ENCODE measurements at regions not wholly inside any gene's neighbourhood (a gene's known extent, or its start where the extent isn't known, plus 50 kb on each side); places are given as distances from the start of the nearest gene placed in this dataset.

DNA sequence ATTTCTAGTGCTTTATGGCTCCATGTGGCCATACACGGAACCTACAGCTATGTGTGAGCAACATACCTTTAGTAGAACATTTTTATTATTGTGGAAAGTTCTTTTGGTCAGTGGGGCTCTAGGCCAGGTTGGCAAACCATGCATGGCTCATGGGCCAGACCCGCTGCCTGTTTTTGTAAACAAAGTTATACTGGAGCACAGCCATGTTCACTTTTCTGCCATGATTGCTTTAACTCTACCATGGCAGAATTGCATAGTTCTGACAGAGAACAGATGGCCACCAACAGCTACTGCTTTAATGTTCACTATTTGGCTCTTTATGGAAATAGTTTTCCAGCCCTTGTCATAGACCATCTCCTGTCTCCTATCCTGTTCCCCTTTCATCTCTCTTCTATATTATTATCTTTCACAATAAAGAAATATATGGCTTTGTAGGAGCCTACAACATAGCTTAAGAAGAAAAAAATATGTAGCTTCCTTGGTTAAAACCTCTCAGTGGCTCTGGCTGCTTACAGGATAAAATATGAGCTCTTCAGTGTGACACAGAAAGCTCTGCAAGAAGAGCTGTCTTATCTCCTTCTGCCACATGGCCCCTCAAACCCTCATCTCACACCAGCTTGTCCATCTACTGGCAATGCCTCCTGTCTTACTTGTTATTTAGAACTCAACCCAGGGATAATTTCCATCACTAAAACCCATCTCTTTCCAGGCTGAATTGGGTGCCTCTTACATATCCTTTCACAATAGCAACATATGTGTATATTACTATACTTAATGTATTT is 54.6 kb upstream of the RWDD3 start:
- H3K27me3 ChIP-seq (ENCODE audit: control insufficient read depth, insufficient read depth, low read length) = no peaks in the 10 kb centered on the region
- H2AFZ ChIP-seq (ENCODE audit: low read length) = no peak overlapping the region
- no peaks in the 10 kb centered on the region for H4K20me1 ChIP-seq (ENCODE audit: control insufficient read depth, extremely low read depth, insufficient read depth, low read length)
- H3K4me3 ChIP-seq (replicated peaks in 1 of 4; ENCODE audit: control extremely low read depth in 1 of 4, insufficient read depth in 1 of 4, low read depth in 3 of 4, low read length in 4 of 4) = no peak overlapping the region
- H3K79me2 ChIP-seq (ENCODE audit: control insufficient read depth, insufficient read depth, low read length) = no peaks in the 10 kb centered on the region
- H3K4me2 ChIP-seq (ENCODE audit: extremely low read depth, insufficient read depth, low read length) = no peak overlapping the region
- no peak overlapping the region for H3K9ac ChIP-seq (ENCODE audit: insufficient read depth, low read length)
- H3K4me1 ChIP-seq (ENCODE audit: control insufficient read depth, extremely low read depth, insufficient read depth, low read length) = no peaks in the 10 kb centered on the region
- no peak overlapping the region for H3K27ac ChIP-seq (ENCODE audit: insufficient read depth, low read length)
- no peaks in the 10 kb centered on the region for H3K9me3 ChIP-seq (ENCODE audit: control insufficient read depth, insufficient read depth, low read depth, low read length)
- no peak for TF ChIP-seq EZH2 (IDR thresholded peaks at IDR 0.05; ENCODE audit: low read length, missing control alignments)
- TF ChIP-seq, protein P1, sequence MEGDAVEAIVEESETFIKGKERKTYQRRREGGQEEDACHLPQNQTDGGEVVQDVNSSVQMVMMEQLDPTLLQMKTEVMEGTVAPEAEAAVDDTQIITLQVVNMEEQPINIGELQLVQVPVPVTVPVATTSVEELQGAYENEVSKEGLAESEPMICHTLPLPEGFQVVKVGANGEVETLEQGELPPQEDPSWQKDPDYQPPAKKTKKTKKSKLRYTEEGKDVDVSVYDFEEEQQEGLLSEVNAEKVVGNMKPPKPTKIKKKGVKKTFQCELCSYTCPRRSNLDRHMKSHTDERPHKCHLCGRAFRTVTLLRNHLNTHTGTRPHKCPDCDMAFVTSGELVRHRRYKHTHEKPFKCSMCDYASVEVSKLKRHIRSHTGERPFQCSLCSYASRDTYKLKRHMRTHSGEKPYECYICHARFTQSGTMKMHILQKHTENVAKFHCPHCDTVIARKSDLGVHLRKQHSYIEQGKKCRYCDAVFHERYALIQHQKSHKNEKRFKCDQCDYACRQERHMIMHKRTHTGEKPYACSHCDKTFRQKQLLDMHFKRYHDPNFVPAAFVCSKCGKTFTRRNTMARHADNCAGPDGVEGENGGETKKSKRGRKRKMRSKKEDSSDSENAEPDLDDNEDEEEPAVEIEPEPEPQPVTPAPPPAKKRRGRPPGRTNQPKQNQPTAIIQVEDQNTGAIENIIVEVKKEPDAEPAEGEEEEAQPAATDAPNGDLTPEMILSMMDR (conservative IDR thresholded peaks at IDR 0.05 in 1 of 2, IDR thresholded peaks at IDR 0.05 in 1 of 2; ENCODE audit: low read depth in 1 of 2, low read length in 2 of 2) = peak in 1 of 2 donors; percentile 2
- no peak for DNase-seq (ENCODE audit: low read depth in 2 of 2)
- H3K36me3 ChIP-seq (ENCODE audit: control insufficient read depth, insufficient read depth, low read length) = no peaks in the 10 kb centered on the region

DNA sequence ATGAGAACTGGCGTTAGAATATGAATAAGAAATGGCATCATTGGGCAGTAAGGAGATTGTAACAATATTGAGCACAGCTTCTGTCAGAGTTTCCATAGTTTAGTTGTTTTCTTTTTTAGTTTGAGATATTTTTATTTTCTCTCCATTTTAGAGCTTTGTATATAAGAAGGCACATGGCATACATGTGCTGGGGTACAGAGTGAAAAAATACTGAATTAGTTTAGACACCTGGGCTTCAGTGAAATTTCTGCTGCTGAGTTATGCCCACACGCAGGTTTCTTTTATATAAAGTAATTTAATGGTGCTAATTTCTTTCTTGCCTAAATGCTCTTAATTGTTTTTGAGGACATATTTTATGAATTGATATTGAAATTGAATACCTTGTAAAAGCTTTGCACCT is 53.6 kb upstream of the RWDD3 start:
- Histone ChIP-seq H3K4me3 (replicated peaks in 1 of 4; ENCODE audit: control extremely low read depth in 1 of 4, insufficient read depth in 1 of 4, low read depth in 3 of 4, low read length in 4 of 4) (no peak overlapping the region), H3K36me3 (ENCODE audit: control insufficient read depth, insufficient read depth, low read length) (no peaks in the 10 kb centered on the region), H3K27me3 (ENCODE audit: control insufficient read depth, insufficient read depth, low read length) (no peaks in the 10 kb centered on the region), H3K4me1 (ENCODE audit: control insufficient read depth, extremely low read depth, insufficient read depth, low read length) (no peaks in the 10 kb centered on the region), H3K9me3 (ENCODE audit: control insufficient read depth, insufficient read depth, low read depth, low read length) (no peaks in the 10 kb centered on the region), H2AFZ (ENCODE audit: low read length) (no peak overlapping the region), H3K27ac (ENCODE audit: insufficient read depth, low read length) (no peak overlapping the region), H4K20me1 (ENCODE audit: control insufficient read depth, extremely low read depth, insufficient read depth, low read length) (no peaks in the 10 kb centered on the region), H3K4me2 (ENCODE audit: extremely low read depth, insufficient read depth, low read length) (no peak overlapping the region), H3K79me2 (ENCODE audit: control insufficient read depth, insufficient read depth, low read length) (no peaks in the 10 kb centered on the region), H3K9ac (ENCODE audit: insufficient read depth, low read length) (no peak overlapping the region)
- no peak for DNase-seq (ENCODE audit: low read depth in 2 of 2)
- TF ChIP-seq, protein P1 (conservative IDR thresholded peaks at IDR 0.05 in 1 of 2, IDR thresholded peaks at IDR 0.05 in 1 of 2; ENCODE audit: low read depth in 1 of 2, low read length in 2 of 2) = no peak
- TF ChIP-seq EZH2 (IDR thresholded peaks at IDR 0.05; ENCODE audit: low read length, missing control alignments) = no peak

DNA sequence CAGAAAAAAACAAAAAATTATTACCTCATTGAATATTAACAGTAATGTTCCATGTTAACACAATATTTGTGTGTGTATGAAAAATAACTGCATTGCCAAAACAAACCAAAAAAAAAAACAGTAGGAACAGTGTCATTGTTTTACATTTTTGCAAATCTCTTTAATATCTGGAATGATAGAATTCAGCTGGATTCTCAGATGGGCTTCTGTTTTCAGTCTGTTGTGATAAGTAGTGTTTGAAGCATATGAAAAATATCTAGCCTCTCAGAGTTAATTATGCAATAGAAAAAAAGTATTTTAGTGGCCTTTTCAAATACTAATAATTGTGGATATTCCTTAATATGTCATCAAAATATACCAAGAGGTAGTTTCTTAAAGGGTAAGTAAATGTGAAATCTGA is 52.9 kb upstream of the RWDD3 start:
- H3K9ac ChIP-seq (ENCODE audit: insufficient read depth, low read length) = no peak overlapping the region
- no peaks in the 10 kb centered on the region for H3K4me1 ChIP-seq (ENCODE audit: control insufficient read depth, extremely low read depth, insufficient read depth, low read length)
- no peak overlapping the region for H3K4me2 ChIP-seq (ENCODE audit: extremely low read depth, insufficient read depth, low read length)
- H3K79me2 ChIP-seq (ENCODE audit: control insufficient read depth, insufficient read depth, low read length) = no peaks in the 10 kb centered on the region
- no peak for TF ChIP-seq EZH2 (IDR thresholded peaks at IDR 0.05; ENCODE audit: low read length, missing control alignments)
- TF ChIP-seq, protein P1 (conservative IDR thresholded peaks at IDR 0.05 in 1 of 2, IDR thresholded peaks at IDR 0.05 in 1 of 2; ENCODE audit: low read depth in 1 of 2, low read length in 2 of 2) = no peak
- DNase-seq (ENCODE audit: low read depth in 2 of 2) = no peak
- no peak overlapping the region for H3K4me3 ChIP-seq (replicated peaks in 1 of 4; ENCODE audit: control extremely low read depth in 1 of 4, insufficient read depth in 1 of 4, low read depth in 3 of 4, low read length in 4 of 4)
- no peak overlapping the region for H3K27ac ChIP-seq (ENCODE audit: insufficient read depth, low read length)
- H4K20me1 ChIP-seq (ENCODE audit: control insufficient read depth, extremely low read depth, insufficient read depth, low read length) = no peaks in the 10 kb centered on the region
- H2AFZ ChIP-seq (ENCODE audit: low read length) = no peak overlapping the region
- no peaks in the 10 kb centered on the region for H3K9me3 ChIP-seq (ENCODE audit: control insufficient read depth, insufficient read depth, low read depth, low read length)
- no peaks in the 10 kb centered on the region for H3K27me3 ChIP-seq (ENCODE audit: control insufficient read depth, insufficient read depth, low read length)
- no peaks in the 10 kb centered on the region for H3K36me3 ChIP-seq (ENCODE audit: control insufficient read depth, insufficient read depth, low read length)
